ENCODE measurements at regions not wholly inside any gene's neighbourhood (a gene's known extent, or its start where the extent isn't known, plus 50 kb on each side); places are given as distances from the start of the nearest gene placed in this dataset.
"Not testable (repeated sequence)": the region's sequence is repeated elsewhere in the genome, so short reads cannot be mapped to it uniquely, and the experiment has no call there.

GRCh38 chr21:5139528-5139927, 5381.9 kb upstream of the TPTE start:
- H3K9me3 ChIP-seq; H3K36me3 ChIP-seq; DNase-seq (ENCODE audit: low spot score in 2 of 2); H3K27me3 ChIP-seq; H3K27ac ChIP-seq; H3K4me1 ChIP-seq; H3K4me3 ChIP-seq: not testable (repeated sequence)
- WGBS = no CpG with 5 or more reads among the region's 11 CpGs

- no CpG with 5 or more reads among the region's 6 CpGs for WGBS
Observed at GRCh38 chr21:5143011-5143410, 5378.4 kb upstream of the TPTE start.

DNA sequence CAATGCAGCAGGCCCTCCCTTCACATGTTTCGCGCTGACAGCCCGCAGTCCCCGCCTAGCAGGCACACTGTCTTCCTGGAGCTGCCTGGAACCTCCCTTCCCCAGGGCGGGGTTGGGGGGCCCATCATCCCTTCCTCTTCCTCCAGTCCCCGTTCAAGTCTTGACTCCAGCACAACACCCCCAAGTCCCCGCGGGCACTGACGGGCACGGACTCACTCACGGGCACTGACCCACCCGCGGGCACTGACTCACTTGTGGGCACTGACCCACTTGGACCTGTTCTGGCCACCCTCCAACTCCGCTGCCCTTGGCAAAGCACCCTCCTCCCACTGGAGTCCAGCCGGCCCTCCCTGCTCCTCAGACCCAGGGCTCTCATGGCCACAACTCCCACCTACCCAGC, 5376.7 kb upstream of the TPTE start:
- H3K4me1 ChIP-seq, H3K36me3 ChIP-seq, H3K27me3 ChIP-seq, H3K4me3 ChIP-seq, H3K27ac ChIP-seq, H3K9me3 ChIP-seq: not testable (repeated sequence)
- WGBS = 75% methylated on average over 8 of the region's 15 CpGs
- DNase-seq (ENCODE audit: low spot score in 2 of 2) = peak in 1 of 2 donors; percentile 40

More at GRCh38 chr21:5143011-5143410, 5378.4 kb upstream of the TPTE start:
- not testable (repeated sequence) for H3K9me3 ChIP-seq, H3K27me3 ChIP-seq, H3K4me1 ChIP-seq, H3K4me3 ChIP-seq, H3K27ac ChIP-seq, H3K36me3 ChIP-seq
- DNase-seq (ENCODE audit: low spot score in 2 of 2) = peak in 1 of 2 donors; percentile 34

GRCh38 chr21:5147685-5148084, 5373.7 kb upstream of the TPTE start:
- H3K4me1 ChIP-seq, H3K27ac ChIP-seq, H3K36me3 ChIP-seq, H3K27me3 ChIP-seq, H3K9me3 ChIP-seq, H3K4me3 ChIP-seq: not testable (repeated sequence)
- DNase-seq (ENCODE audit: low spot score in 2 of 2) = peak in 1 of 2 donors; percentile 19
- no CpG with 5 or more reads among the region's 18 CpGs for WGBS

DNA sequence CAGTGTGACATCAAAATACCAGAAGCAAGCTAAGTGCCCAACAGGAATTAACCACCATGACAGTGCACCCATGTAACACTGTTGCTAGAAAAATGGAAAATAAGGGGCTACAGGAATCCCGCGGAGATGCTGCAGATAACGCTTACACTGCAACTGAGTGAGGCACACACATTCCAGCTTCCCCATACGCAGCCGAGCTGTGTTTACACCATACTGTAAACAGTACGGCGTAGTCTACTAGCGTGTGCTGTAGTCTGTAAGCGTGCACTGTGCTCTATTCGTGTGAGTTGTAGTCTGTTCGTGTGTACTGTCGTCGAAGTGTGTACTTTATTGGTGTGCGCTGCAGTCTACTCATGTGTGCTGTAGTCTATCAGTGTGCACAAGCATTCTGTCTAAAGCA, 5372.2 kb upstream of the TPTE start:
- not testable (repeated sequence) for H3K4me1 ChIP-seq; H3K4me3 ChIP-seq; DNase-seq (ENCODE audit: low spot score in 2 of 2); H3K27me3 ChIP-seq; H3K36me3 ChIP-seq; H3K9me3 ChIP-seq; H3K27ac ChIP-seq
- WGBS = 95% methylated on average over 4 of the region's 14 CpGs

DNA sequence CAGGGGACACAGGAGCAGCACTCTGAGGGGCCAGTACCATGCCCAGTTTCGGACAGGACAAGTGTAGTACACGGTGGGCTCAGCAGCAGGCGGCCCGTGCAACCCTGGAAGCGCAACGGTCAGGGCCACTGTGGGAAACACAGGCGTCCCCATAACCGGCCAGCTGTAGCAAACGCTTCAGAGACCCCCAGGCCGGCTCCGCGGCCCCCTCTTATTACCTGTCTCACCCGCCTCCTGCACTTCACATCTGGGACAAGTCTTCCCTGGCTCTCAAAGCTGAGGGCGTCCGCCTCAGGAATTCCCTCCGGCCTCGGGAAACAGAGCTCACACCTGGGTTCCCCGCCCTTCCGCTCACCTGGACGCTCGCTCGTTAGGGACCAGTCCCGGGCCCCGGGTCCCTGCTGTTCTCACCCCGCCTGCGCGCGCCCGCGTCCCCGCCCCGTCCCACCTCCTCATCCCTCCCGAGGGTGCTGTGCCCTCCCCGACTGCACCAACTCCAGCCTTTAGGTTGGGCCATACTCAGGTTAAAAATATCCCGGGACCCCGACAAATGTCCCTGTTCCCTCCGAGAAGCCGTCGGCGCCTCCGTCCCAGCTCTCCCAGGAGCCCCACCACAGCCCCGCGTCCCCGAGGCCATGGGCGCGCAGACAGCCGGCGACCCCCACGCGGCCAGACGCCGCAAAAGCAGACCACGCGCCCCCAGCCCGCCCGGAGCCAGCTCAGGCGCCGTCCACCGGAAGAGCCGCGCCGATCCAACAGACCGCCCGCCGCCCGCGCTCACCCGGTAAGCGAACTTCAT, 5367.3 kb upstream of the TPTE start:
- WGBS = no CpG with 5 or more reads among the region's 69 CpGs
- not testable (repeated sequence) for H3K27me3 ChIP-seq, H3K9me3 ChIP-seq, H3K4me1 ChIP-seq, H3K36me3 ChIP-seq, H3K27ac ChIP-seq
- H3K4me3 ChIP-seq = peak overlapping the region; percentile 46
- peak in 1 of 2 donors; percentile 67 for DNase-seq (ENCODE audit: low spot score in 2 of 2)

DNA sequence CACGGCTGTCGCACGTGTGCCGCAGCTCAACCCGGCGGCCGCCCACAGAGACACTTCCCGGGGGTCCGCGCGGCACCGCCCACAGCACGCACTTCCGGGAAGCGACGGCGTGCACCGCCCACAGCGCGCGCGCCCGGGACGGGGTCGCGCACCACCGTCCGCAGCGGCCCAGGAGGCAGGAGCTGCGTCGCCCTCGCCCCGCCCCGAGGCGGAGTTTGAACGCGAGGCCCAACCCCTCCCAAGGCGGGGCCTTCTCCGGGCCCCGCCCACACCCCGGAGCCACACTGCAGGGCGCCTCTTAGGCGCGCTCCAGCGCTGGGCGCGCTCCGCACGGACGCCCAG, 5366.8 kb upstream of the TPTE start:
- H3K27me3 ChIP-seq, H3K36me3 ChIP-seq, H3K4me1 ChIP-seq, H3K9me3 ChIP-seq, H3K27ac ChIP-seq: not testable (repeated sequence)
- WGBS = no CpG with 5 or more reads among the region's 50 CpGs
- peak overlapping the region; percentile 46 for H3K4me3 ChIP-seq
- peak; percentile 77 to 84 for DNase-seq (ENCODE audit: low spot score in 2 of 2)

GRCh38 chr21:5162693-5163574, 5358.4 kb upstream of the TPTE start:
- H3K36me3 ChIP-seq; H3K27me3 ChIP-seq; H3K4me1 ChIP-seq; H3K27ac ChIP-seq; DNase-seq (ENCODE audit: low spot score in 2 of 2); H3K4me3 ChIP-seq; H3K9me3 ChIP-seq: not testable (repeated sequence)
- no CpG with 5 or more reads among the region's 20 CpGs for WGBS

GRCh38 chr21:5165829-5166228, 5355.6 kb upstream of the TPTE start:
- DNase-seq (ENCODE audit: low spot score in 2 of 2); H3K36me3 ChIP-seq; H3K4me3 ChIP-seq; H3K4me1 ChIP-seq; H3K27ac ChIP-seq; H3K9me3 ChIP-seq; H3K27me3 ChIP-seq: not testable (repeated sequence)
- no CpG with 5 or more reads among the region's 7 CpGs for WGBS

Data from suprapubic skin (tissue), 4 donors.